Kidney capillary endothelial cell (primary cell): ENCODE measurements at regions not wholly inside any gene's neighbourhood (a gene's known extent, or its start where the extent isn't known, plus 50 kb on each side); places are given as distances from the start of the nearest gene placed in this dataset.
A peak's percentile ranks its signal among the peaks of the same experiment; 100 is the strongest.

Experiments
- DNase-seq: peaks from one replicate; pipeline ENCODE4 v3.0.0-alpha.2; 2018; ENCODE audit warnings: low spot score

- no peak for DNase-seq
Measured at GRCh38 chr10:118537623-118538022, 57.8 kb downstream of the PRLHR start.

GRCh38 chr10:118534136-118534535, 61.3 kb downstream of the PRLHR start:
- DNase-seq = no peak

- no peak for DNase-seq
Measured at GRCh38 chr10:118531105-118531852, 64.2 kb downstream of the PRLHR start.

- no peak for DNase-seq
Measured at GRCh38 chr10:118528426-118528825, 67.0 kb downstream of the PRLHR start.

- DNase-seq = no peak
Measured at GRCh38 chr10:118523775-118524174, 71.7 kb downstream of the PRLHR start.

- peak; percentile 6 for DNase-seq
Measured at GRCh38 chr10:118522791-118523498, 72.5 kb downstream of the PRLHR start.

GRCh38 chr10:118521415-118522117, 73.9 kb downstream of the PRLHR start:
- DNase-seq = no peak

- DNase-seq = no peak
Measured at GRCh38 chr10:118520116-118520742, 75.2 kb downstream of the PRLHR start.

- DNase-seq = no peak
Measured at GRCh38 chr10:118518095-118518494, 77.4 kb downstream of the PRLHR start.

- no peak for DNase-seq
Measured at GRCh38 chr10:118516716-118517115, 78.7 kb downstream of the PRLHR start.

GRCh38 chr10:118513174-118513573, 82.3 kb downstream of the PRLHR start:
- no peak for DNase-seq

GRCh38 chr10:118511711-118512110, 83.7 kb downstream of the PRLHR start:
- DNase-seq = no peak

GRCh38 chr10:118508863-118509262, 86.6 kb downstream of the PRLHR start:
- no peak for DNase-seq

- no peak for DNase-seq
Measured at GRCh38 chr10:118508355-118508754, 87.1 kb downstream of the PRLHR start.

GRCh38 chr10:118506671-118507590, 88.5 kb downstream of the PRLHR start:
- DNase-seq = no peak

GRCh38 chr10:118505363-118505762, 90.1 kb downstream of the PRLHR start:
- DNase-seq = no peak

GRCh38 chr10:118504467-118505205, 90.8 kb downstream of the PRLHR start:
- DNase-seq = peak; percentile 51

GRCh38 chr10:118504044-118504443, 91.4 kb downstream of the PRLHR start:
- DNase-seq = no peak

GRCh38 chr10:118503192-118503591, 92.3 kb downstream of the PRLHR start:
- no peak for DNase-seq

- no peak for DNase-seq
Measured at GRCh38 chr10:118501637-118502440, 93.6 kb downstream of the PRLHR start.
